IMR-90 (cell line): ENCODE measurements at regions not wholly inside any gene's neighbourhood (a gene's known extent, or its start where the extent isn't known, plus 50 kb on each side); places are given as distances from the start of the nearest gene placed in this dataset.

Experiments used
- ATAC-seq: fragments of 200-7000 bp; cut with Tn5 transposase; 2 replicates; pipeline ENCODE4 v1.9.1; 2020; ENCODE audit warnings: low read depth, mild to moderate bottlenecking, moderate library complexity
- BruUV-seq: library from RNA; stranded (reverse); fragments of 400-500 nt; replicated peaks from 2 replicates; lab custom pipeline; 2021; lab: Mats Ljungman, UMichigan
- CTCF ChIA-PET: fragments of 300-600 bp; formaldehyde crosslinking; extraction: SDS; loops from one replicate; lab custom pipeline; 2021; ENCODE audit warnings: antibody characterized with exemption; lab: Yijun Ruan, JAX
- POLR2A ChIA-PET: fragments of 300-600 bp; sonication (Branson Sonifier 250); formaldehyde crosslinking; loops from one replicate; lab custom pipeline; 2022; ENCODE audit warnings: antibody characterized with exemption; ENCODE audit not compliant: unreplicated experiment; lab: Charles Lee
- DNase-seq: peaks from one replicate; pipeline ENCODE4 v3.0.0; 2013
- H2AFZ ChIP-seq: replicated peaks from 2 replicates; pipeline ENCODE3; 2013; ENCODE audit warnings: low read length, mild to moderate bottlenecking; ENCODE audit not compliant: poor library complexity
- H2AK5ac ChIP-seq: 2 replicates; pipeline ENCODE4 v1.6.1; 2013; ENCODE audit warnings: low read depth, low read length, inconsistent platforms
- H2AK9ac ChIP-seq: replicated peaks from 2 replicates; pipeline ENCODE3; 2013; ENCODE audit warnings: mild to moderate bottlenecking, low read depth, low read length, moderate library complexity; ENCODE audit not compliant: poor library complexity
- H2BK120ac ChIP-seq: 2 replicates; pipeline ENCODE4 v1.6.1; 2013; ENCODE audit warnings: low read depth, low read length, inconsistent platforms
- H2BK15ac ChIP-seq: 3 replicates; pipeline ENCODE4 v1.6.1; 2013; ENCODE audit warnings: low read depth, low read length, inconsistent platforms
- H2BK20ac ChIP-seq: 2 replicates; pipeline ENCODE4 v1.6.1; 2013; ENCODE audit warnings: low read depth, mild to moderate bottlenecking, inconsistent platforms, low read length, moderate library complexity
- H2BK5ac ChIP-seq: 2 replicates; pipeline ENCODE4 v1.6.1; 2013; ENCODE audit warnings: mild to moderate bottlenecking, low read depth, low read length, inconsistent platforms; ENCODE audit not compliant: poor library complexity, severe bottlenecking
- H3K14ac ChIP-seq: replicated peaks from 2 replicates; pipeline ENCODE4 v1.6.1; 2013; ENCODE audit warnings: low read depth, low read length, inconsistent platforms
- H3K18ac ChIP-seq: 2 replicates; pipeline ENCODE4 v1.6.1; 2013; ENCODE audit warnings: low read depth, low read length, control low read depth
- H3K23ac ChIP-seq: 2 replicates; pipeline ENCODE4 v1.6.1; 2013; ENCODE audit warnings: low read depth, low read length, inconsistent platforms
- H3K27ac ChIP-seq: 2 replicates; pipeline ENCODE4 v1.5.1; 2013; ENCODE audit warnings: mild to moderate bottlenecking, control low read depth, low read length; ENCODE audit not compliant: insufficient read depth
- H3K27me3 ChIP-seq: 2 replicates; pipeline ENCODE4 v1.6.1; 2013; ENCODE audit warnings: low read length; ENCODE audit not compliant: control insufficient read depth, insufficient read depth
- H3K36me3 ChIP-seq: 2 replicates; pipeline ENCODE4 v1.6.1; 2013; ENCODE audit warnings: low read length, mixed read lengths; ENCODE audit not compliant: control insufficient read depth, insufficient read depth
- H3K4ac ChIP-seq: 2 replicates; pipeline ENCODE4 v1.6.1; 2013; ENCODE audit warnings: low read depth, low read length, inconsistent platforms
- H3K4me1 ChIP-seq: 2 replicates; pipeline ENCODE4 v1.6.1; 2013; ENCODE audit warnings: low read length, mixed read lengths; ENCODE audit not compliant: control insufficient read depth, insufficient read depth
- H3K4me2 ChIP-seq: 2 replicates; pipeline ENCODE4 v1.6.1; 2013; ENCODE audit warnings: low read depth, mild to moderate bottlenecking, control low read depth, low read length, moderate library complexity
- H3K4me3 ChIP-seq: 2 replicates; pipeline ENCODE4 v1.5.1; 2013; ENCODE audit warnings: low read depth, mild to moderate bottlenecking, control low read depth, low read length, moderate library complexity; ENCODE audit not compliant: insufficient read depth
- H3K56ac ChIP-seq: 2 replicates; pipeline ENCODE4 v1.6.1; 2013; ENCODE audit warnings: low read length, inconsistent platforms; ENCODE audit not compliant: insufficient read depth; ENCODE audit errors: extremely low read depth
- H3K79me1 ChIP-seq, 2 experiments: 2 replicates each; pipeline ENCODE4 v1.6.1; 2013; ENCODE audit warnings: low read length in 2 of 2, inconsistent platforms in 1 of 2, low read depth in 1 of 2
- H3K9ac ChIP-seq: 2 replicates; pipeline ENCODE4 v1.6.1; 2013; ENCODE audit warnings: low read depth, low read length, control low read depth
- H3K9me1 ChIP-seq: 2 replicates; pipeline ENCODE4 v1.6.1; 2013; ENCODE audit warnings: low read length, inconsistent platforms; ENCODE audit not compliant: insufficient read depth
- H3K9me3 ChIP-seq: 2 replicates; pipeline ENCODE4 v1.6.1; 2013; ENCODE audit warnings: low read length; ENCODE audit not compliant: control insufficient read depth, insufficient read depth
- H4K20me1 ChIP-seq: 2 replicates; pipeline ENCODE4 v1.6.1; 2013; ENCODE audit warnings: low read length, inconsistent platforms; ENCODE audit not compliant: insufficient read depth
- H4K5ac ChIP-seq: 2 replicates; pipeline ENCODE4 v1.6.1; 2013; ENCODE audit warnings: mild to moderate bottlenecking, low read depth, low read length, control low read depth
- H4K8ac ChIP-seq, 2 experiments: 2 replicates each; pipeline ENCODE4 v1.6.1; 2013; ENCODE audit warnings: low read depth in 2 of 2, low read length in 2 of 2, control low read depth in 1 of 2, inconsistent platforms in 1 of 2
- H4K91ac ChIP-seq: 2 replicates; pipeline ENCODE4 v1.6.1; 2013; ENCODE audit warnings: low read depth, low read length, inconsistent platforms; ENCODE audit not compliant: insufficient read depth
- BHLHE40 ChIP-seq: fragments of 150-350 bp; IDR thresholded peaks from 2 replicates; pipeline ENCODE4 v1.6.1; 2016; ENCODE audit warnings: mild to moderate bottlenecking, low read depth, low read length
- CEBPB ChIP-seq: IDR thresholded peaks from 2 replicates; pipeline ENCODE4 v1.6.1; 2012; ENCODE audit warnings: low read depth, low read length, improper control_type of control experiment
- CHD1 ChIP-seq: IDR thresholded peaks from 2 replicates; pipeline ENCODE4 v1.6.1; 2012; ENCODE audit warnings: low read depth, low read length, improper control_type of control experiment
- CTCF ChIP-seq: conservative IDR thresholded peaks from 2 replicates; pipeline ENCODE4 v1.5.1; 2012; ENCODE audit warnings: mild to moderate bottlenecking, low read depth, low read length, improper control_type of control experiment
- ELK1 ChIP-seq: fragments of 150-350 bp; IDR thresholded peaks from 2 replicates; pipeline ENCODE4 v1.6.1; 2016; ENCODE audit warnings: low read depth, mild to moderate bottlenecking, low read length, moderate library complexity, borderline replicate concordance
- FOS ChIP-seq: fragments of 150-350 bp; IDR thresholded peaks from 2 replicates; pipeline ENCODE4 v1.6.1; 2016; ENCODE audit warnings: low read depth, low read length
- MAFK ChIP-seq: IDR thresholded peaks from 2 replicates; pipeline ENCODE4 v1.6.1; 2012; ENCODE audit warnings: low read depth, low read length, improper control_type of control experiment
- MAZ ChIP-seq: IDR thresholded peaks from 2 replicates; pipeline ENCODE4 v1.6.1; 2012; ENCODE audit warnings: low read depth, mild to moderate bottlenecking, low read length, improper control_type of control experiment, moderate library complexity, borderline replicate concordance
- MXI1 ChIP-seq: IDR thresholded peaks from 2 replicates; pipeline ENCODE4 v1.6.1; 2012; ENCODE audit warnings: low read depth, mild to moderate bottlenecking, low read length, moderate library complexity, borderline replicate concordance
- NFE2L2 ChIP-seq: fragments of 150-350 bp; IDR thresholded peaks from 2 replicates; pipeline ENCODE4 v1.6.1; 2016; ENCODE audit warnings: low read depth, mild to moderate bottlenecking, low read length
- POLR2A ChIP-seq: IDR thresholded peaks from 2 replicates; pipeline ENCODE4 v1.6.1; 2012; ENCODE audit warnings: mild to moderate bottlenecking, low read depth, low read length
- RAD21 ChIP-seq: IDR thresholded peaks from 2 replicates; pipeline ENCODE4 v1.6.1; 2012; ENCODE audit warnings: low read length, improper control_type of control experiment
- RCOR1 ChIP-seq: IDR thresholded peaks from 2 replicates; pipeline ENCODE4 v1.6.1; 2012; ENCODE audit warnings: mild to moderate bottlenecking, low read length, improper control_type of control experiment; ENCODE audit not compliant: insufficient replicate concordance
- RFX5 ChIP-seq: IDR thresholded peaks from 2 replicates; pipeline ENCODE4 v1.8.0; 2012; ENCODE audit warnings: low read depth, mild to moderate bottlenecking, low read length, moderate library complexity
- SMC3 ChIP-seq: fragments of 150-350 bp; IDR thresholded peaks from 2 replicates; pipeline ENCODE4 v1.6.1; 2016; ENCODE audit warnings: low read depth, mild to moderate bottlenecking, antibody characterized with exemption, low read length, moderate library complexity
- USF2 ChIP-seq: fragments of 150-350 bp; IDR thresholded peaks from 2 replicates; pipeline ENCODE4 v1.6.1; 2017; ENCODE audit warnings: mild to moderate bottlenecking, antibody characterized with exemption, low read length, low read depth
- WGBS, 2 experiments: methylation state at CpG; one replicate each; pipeline versions ENCODE4 v1.1.5 to v1.1.7; 2013; ENCODE audit warnings: missing lambda C conversion rate in 2 of 2; ENCODE audit not compliant: insufficient read length in 1 of 2; ENCODE audit errors: extremely low coverage in 2 of 2; 5-methylcytosine and 5-hydroxymethylcytosine counted together
- dilution Hi-C: fragments of 300-500 bp; cut with HindIII; formaldehyde crosslinking; loops from one replicate; pipeline ENCODE4 v1.14.3; 2018; ENCODE audit warnings: low sequenced_read_pairs; ENCODE audit not compliant: unreplicated experiment
- in situ Hi-C: fragments of 300-500 bp; cut with MboI; formaldehyde crosslinking; loops from 3 replicates; pipeline ENCODE4 v1.14.3; 2019; ENCODE audit warnings: low sequenced_read_pairs, inconsistent platforms, mixed read lengths
- intact Hi-C: fragments of 100-400 bp; cut with micrococcal nuclease; formaldehyde crosslinking; loops from 2 replicates; pipeline ENCODE4 v1.10.0; 2022

- intact Hi-C loops: no loop called here
- no peak for ATAC-seq
- BruUV-seq: no TSS peak
Measured at GRCh38 chr1:95323123-95323522, 89.1 kb downstream of the RWDD3 start.

More at GRCh38 chr1:95323123-95323522, 89.1 kb downstream of the RWDD3 start:
- no CpG with 5 or more reads among the region's 1 CpG for WGBS, 2 experiments
- Histone ChIP-seq H2BK15ac (no peak overlapping the region), H3K9ac (no peak overlapping the region), H3K14ac (no peak overlapping the region), H2BK20ac (no peak overlapping the region), H3K9me1 (no peaks in the 10 kb centered on the region), H3K56ac (no peak overlapping the region), H3K27ac (no peak overlapping the region), H2AK5ac (no peak overlapping the region), H4K8ac (no peak overlapping the region), H3K4me2 (no peak overlapping the region), H4K20me1 (no peaks in the 10 kb centered on the region), H3K9me3 (no peaks in the 10 kb centered on the region), H4K5ac (no peak overlapping the region), H3K36me3 (no peaks in the 10 kb centered on the region), H2BK120ac (no peak overlapping the region), H3K4me1 (no peaks in the 10 kb centered on the region), H2BK5ac (no peak overlapping the region), H2AFZ (no peak overlapping the region), H3K18ac (no peak overlapping the region), H3K27me3 (peaks cover 2% of the 10 kb centered on the region; the same call in 1 of the 2 replicates), H3K4me3 (no peak overlapping the region), H4K91ac (no peak overlapping the region), H3K79me1 (no peaks in the 10 kb centered on the region), H3K23ac (no peak overlapping the region), H3K4ac (no peak overlapping the region), H2AK9ac (no peak overlapping the region)
- in situ Hi-C loops (no loop called here), dilution Hi-C loops (no loop called here)
- no peak for DNase-seq
- ChIA-PET CTCF (no interaction called here), POLR2A (no interaction called here)
- TF ChIP-seq USF2 (no peak), POLR2A (no peak), CEBPB (no peak), MAFK (no peak), RFX5 (no peak), SMC3 (no peak), CHD1 (no peak), ELK1 (no peak), RCOR1 (no peak), NFE2L2 (no peak), MXI1 (no peak), CTCF (no peak), FOS (no peak), BHLHE40 (no peak), RAD21 (no peak), MAZ (no peak)
